ENCODE measurements at regions not wholly inside any gene's neighbourhood (a gene's known extent, or its start where the extent isn't known, plus 50 kb on each side); places are given as distances from the start of the nearest gene placed in this dataset.

GRCh38 chr13:80137994-80138393 is 202.9 kb downstream of the SPRY2 start:
- ATAC-seq (no peak), DNase-seq (no peak)
- H3K4me3 ChIP-seq, result no peak overlapping the region
- no peak overlapping the region for H3K27ac ChIP-seq
- H3K4me1 ChIP-seq, result peaks cover 23% of the 10 kb centered on the region
- intact Hi-C loops (cut with DNase I), result no loop called here
- no peaks in the 10 kb centered on the region for H3K9me3 ChIP-seq
- H3K36me3 ChIP-seq (replicated peaks in 1 of 2; ENCODE audit: insufficient read depth in 1 of 2, low read depth in 2 of 2), result no peaks in the 10 kb centered on the region
- TF ChIP-seq CTCF (IDR thresholded peaks at IDR 0.05) (no peak), POLR2A (IDR thresholded peaks at IDR 0.05) (no peak)
- 54 to 58% methylated on average over 3 of the region's 3 CpGs for WGBS, 2 donors
- no peaks in the 10 kb centered on the region for H3K27me3 ChIP-seq

- no peak for DNase-seq
- ATAC-seq, result no peak
- no peaks in the 10 kb centered on the region for H3K36me3 ChIP-seq (replicated peaks in 1 of 2; ENCODE audit: insufficient read depth in 1 of 2, low read depth in 2 of 2)
- H3K27me3 ChIP-seq, result no peaks in the 10 kb centered on the region
- no peaks in the 10 kb centered on the region for H3K9me3 ChIP-seq
- no peak overlapping the region for H3K4me3 ChIP-seq
- 71 to 78% methylated on average over 2 of the region's 2 CpGs for WGBS, 2 donors
- intact Hi-C loops (cut with DNase I), result no loop called here
- TF ChIP-seq CTCF (IDR thresholded peaks at IDR 0.05), result no peak
- no peak for TF ChIP-seq POLR2A (IDR thresholded peaks at IDR 0.05)
- H3K4me1 ChIP-seq, result peaks cover 33% of the 10 kb centered on the region
- peak overlapping the region; percentile 37 to 80 (median 62) for H3K27ac ChIP-seq
Measured at GRCh38 chr13:80134346-80134745, 206.6 kb downstream of the SPRY2 start.

- Histone ChIP-seq H3K4me3 (no peak overlapping the region), H3K27me3 (no peaks in the 10 kb centered on the region), H3K4me1 (peaks cover 33% of the 10 kb centered on the region), H3K27ac (peak overlapping the region; percentile 37 to 80 (median 62)), H3K36me3 (replicated peaks in 1 of 2; ENCODE audit: insufficient read depth in 1 of 2, low read depth in 2 of 2) (no peaks in the 10 kb centered on the region), H3K9me3 (no peaks in the 10 kb centered on the region)
- no peak for ATAC-seq
- DNase-seq, result no peak
- intact Hi-C loops (cut with DNase I), result no loop called here
- TF ChIP-seq POLR2A (IDR thresholded peaks at IDR 0.05), result no peak
- no peak for TF ChIP-seq CTCF (IDR thresholded peaks at IDR 0.05)
- WGBS, 2 donors, result 32 to 36% methylated on average over 6 of the region's 6 CpGs
Measured at GRCh38 chr13:80133631-80134261, 207.2 kb downstream of the SPRY2 start.

GRCh38 chr13:80132741-80133601 is 208.0 kb downstream of the SPRY2 start:
- peaks cover 33% of the 10 kb centered on the region for H3K4me1 ChIP-seq
- H3K27me3 ChIP-seq, result no peaks in the 10 kb centered on the region
- H3K27ac ChIP-seq, result peak overlapping the region; percentile 37 to 80 (median 62)
- no peak overlapping the region for H3K4me3 ChIP-seq
- intact Hi-C loops (cut with DNase I), result no loop called here
- ATAC-seq (peak; percentile 92), DNase-seq (peak; percentile 54 to 82 (median 69))
- no peaks in the 10 kb centered on the region for H3K36me3 ChIP-seq (replicated peaks in 1 of 2; ENCODE audit: insufficient read depth in 1 of 2, low read depth in 2 of 2)
- 3 to 6% methylated on average over 9 to 11 of the region's 11 CpGs for WGBS, 2 donors
- H3K9me3 ChIP-seq, result no peaks in the 10 kb centered on the region
- TF ChIP-seq CTCF (IDR thresholded peaks at IDR 0.05), result peak in 2 of 7 experiments; percentile 4 to 13
- TF ChIP-seq POLR2A (IDR thresholded peaks at IDR 0.05), result peak in 2 of 3 donors; percentile 46
